Stromal cell of bone marrow (primary cell): ENCODE measurements at regions not wholly inside any gene's neighbourhood (a gene's known extent, or its start where the extent isn't known, plus 50 kb on each side); places are given as distances from the start of the nearest gene placed in this dataset.
"Not testable (repeated sequence)": the region's sequence is repeated elsewhere in the genome, so short reads cannot be mapped to it uniquely, and the experiment has no call there.

Experiments
- DNase-seq: peaks from one replicate; pipeline ENCODE4 v3.0.0-alpha.2; 2012; ENCODE audit warnings: low read depth

DNA sequence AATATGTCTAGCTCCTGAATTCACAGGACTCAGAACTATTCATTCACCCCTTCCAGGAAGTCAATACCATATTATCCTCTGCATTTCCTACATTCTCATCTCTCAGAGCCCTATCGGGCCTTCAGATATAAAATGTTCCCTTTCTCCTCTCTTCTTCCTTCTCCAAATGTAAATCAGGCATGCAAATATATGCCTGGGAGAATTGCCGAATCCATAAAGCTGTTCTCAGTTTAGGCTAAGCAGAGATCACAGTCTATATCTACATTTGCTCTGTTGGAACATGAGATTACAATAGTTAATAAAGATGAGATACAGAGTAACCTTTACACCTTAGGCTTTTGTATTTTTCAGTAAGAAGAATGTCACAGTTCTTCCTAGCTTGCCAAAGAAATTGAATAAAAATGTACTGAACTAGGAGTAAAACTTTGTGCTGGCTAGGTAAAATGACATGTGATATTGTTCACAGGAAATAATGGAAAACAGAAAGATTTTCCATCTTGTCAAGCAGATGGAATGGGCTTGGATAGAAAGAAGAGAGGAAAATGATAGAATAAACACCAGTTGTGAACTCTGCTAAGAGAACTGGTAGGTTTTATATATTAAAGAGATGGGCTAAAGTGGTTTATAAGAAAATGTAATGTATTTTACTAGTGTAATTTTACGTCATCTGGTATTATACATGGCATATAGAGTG is 161.5 kb downstream of the NRIP1 start:
- no peak for DNase-seq

DNA sequence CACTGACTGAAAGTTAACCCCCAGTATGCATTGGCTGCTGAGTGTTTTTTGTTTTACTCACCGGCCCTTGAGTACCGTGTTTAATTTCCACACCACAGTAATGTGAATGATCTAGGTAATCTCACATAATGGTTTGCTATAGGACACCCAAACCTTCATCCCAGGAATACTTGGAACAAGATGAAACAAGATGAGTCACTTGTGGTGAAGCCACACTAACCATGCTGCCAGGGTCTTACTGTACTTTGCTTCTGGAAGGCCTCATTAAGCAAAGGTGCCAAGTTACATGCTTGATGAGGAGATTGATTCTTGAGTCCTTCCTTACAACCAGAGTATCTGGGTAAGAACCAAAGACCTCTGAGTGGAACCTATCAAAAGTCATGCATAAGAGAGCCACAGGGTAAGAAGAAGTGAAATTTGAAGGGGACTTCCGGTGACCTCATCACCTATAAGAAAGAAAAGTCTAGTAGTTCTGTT is 163.3 kb downstream of the NRIP1 start:
- DNase-seq: no peak

DNA sequence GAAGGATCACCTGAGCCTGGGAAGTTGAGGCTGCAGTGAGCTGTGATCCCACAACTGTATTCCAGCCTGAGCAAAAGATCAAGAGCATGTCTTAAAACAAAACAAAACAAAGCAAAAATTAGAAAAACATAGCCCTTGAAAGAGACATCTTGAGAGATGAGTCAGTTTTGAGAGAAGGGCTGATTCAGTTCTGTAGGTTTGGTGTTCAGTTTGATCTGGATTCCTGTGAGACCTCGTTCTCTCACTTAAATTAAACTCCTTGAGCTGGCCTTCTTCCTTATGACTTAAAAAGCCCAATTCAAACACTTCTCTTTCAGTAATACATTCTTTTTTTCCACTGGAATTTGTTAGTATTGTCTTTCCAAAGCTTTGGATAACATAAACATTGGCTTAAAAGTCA is 164.2 kb downstream of the NRIP1 start:
- DNase-seq: peak; percentile 9

DNA sequence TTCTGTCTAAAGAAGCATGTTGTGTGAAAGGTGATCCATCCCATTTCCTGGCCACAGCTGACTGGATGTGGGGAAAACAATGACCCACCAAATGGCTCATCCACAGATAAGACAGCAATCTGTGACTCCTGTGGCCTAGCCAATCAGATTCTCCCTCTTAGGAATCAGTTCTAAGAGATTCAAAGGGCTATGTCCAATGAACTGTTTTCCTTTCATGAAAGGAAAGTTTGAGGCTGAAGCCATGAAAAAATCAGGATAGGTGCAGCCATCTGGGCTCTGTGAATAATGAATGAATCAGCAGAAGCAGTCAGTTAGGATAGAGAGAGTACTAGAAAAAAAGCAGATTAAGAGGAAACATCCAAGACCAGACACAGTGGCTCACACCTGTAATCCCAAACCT is 164.7 kb downstream of the NRIP1 start:
- DNase-seq: peak; percentile 33

DNA sequence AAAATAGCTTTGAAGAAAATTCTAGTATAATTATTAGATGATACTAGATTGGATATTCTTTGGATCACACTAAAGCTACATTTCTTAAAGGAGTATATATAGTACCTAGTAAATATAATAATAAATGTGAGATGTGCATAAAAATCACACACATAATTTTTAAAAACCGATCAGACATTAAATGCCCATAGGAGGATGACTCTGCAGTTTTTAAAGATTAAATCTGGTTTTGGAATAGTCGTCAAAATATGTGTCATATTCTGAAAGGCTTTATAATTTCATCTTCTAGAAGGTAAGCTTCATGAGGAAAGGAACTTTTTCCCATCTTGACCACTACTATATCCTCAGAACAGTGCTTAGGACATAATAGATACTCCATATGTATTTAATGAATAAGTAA is 169.0 kb downstream of the NRIP1 start:
- DNase-seq: no peak

DNA sequence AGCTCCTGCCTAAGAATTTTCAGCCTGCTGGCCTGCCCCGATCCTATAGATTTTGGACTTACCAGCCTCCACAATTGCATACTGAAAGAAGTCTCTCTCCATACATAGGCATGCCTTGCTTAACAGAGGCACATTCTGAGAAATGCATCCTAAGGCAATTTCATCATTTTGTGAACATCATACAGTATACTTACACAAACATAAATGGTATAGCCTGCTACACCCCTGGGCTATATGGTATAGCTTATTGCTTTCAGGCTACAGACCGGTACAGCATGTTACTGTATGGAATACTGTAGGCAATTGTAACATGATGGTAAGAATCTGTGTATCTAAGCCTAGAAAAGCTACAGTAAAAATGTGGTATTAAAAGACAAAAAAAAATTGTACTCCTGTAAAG is 174.7 kb downstream of the NRIP1 start:
- no peak for DNase-seq

DNA sequence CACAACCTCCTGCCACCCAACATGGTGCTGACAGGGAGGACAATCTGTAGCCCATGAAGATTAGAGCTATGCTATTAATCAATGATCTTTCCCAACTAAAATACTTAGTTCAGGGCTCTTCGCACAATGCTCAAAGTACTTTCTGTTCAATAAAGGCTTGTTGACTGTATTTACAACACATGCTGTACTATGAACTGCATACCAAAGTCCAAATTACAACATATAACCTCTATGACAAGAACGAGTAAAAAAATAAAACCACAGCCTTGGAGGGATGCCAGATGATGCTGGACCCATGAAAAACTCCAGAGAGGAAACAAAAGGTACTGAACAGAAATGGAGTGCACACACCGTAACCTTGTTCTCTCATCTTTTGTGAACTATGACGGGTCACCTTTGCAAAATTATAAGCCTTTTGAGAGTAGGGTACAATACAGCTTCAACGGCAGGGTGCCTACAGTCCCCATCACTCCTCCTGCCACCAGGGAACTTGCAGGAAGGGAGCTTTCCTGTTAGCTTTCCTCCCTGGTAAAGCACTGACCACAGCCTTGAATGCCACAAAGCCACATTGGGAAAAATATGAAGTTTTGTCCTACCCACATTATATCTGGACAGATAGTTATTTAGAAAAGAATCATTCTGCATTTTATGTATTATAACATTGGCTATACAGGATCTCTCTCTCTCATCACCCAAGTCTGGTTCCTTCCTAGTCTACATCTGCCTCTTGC is 175.6 kb downstream of the NRIP1 start:
- DNase-seq: no peak

DNA sequence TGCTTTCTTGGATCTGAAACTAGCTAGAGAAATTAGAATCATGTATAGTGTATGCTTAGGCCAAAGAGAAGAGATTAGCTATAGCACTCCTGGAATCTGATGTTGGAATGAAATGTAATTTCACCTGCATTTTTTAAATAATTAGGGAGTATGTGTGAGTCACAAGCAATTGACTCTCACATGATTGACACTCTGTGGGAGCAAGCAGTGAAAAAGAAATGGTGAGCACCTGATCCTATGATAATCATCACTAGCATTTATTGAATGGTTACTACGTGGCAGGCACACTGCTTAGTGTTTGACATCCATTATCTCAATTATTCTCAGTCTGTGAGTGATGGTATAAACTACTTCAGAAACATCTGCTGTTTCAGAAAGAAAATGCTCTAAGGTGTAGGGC is 176.6 kb downstream of the NRIP1 start:
- DNase-seq: no peak

DNA sequence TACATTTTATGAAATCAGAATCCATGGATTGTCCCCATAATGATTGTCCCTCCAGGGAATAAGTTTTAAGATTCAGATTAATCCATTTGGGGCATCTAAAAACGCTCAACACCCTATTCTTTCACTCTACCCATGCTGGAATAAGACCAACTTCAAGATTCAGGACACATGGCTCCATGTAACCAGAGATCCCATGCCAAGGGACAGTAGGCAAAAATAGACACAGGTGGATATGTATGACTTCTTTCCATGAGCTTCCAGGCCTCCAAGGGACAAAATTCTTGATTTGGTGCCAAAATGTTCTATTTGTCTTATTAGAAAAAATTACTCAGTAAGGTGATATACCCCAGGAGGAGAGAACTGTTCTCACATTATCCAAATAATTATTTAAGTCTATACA is 178.8 kb downstream of the NRIP1 start:
- no peak for DNase-seq

DNA sequence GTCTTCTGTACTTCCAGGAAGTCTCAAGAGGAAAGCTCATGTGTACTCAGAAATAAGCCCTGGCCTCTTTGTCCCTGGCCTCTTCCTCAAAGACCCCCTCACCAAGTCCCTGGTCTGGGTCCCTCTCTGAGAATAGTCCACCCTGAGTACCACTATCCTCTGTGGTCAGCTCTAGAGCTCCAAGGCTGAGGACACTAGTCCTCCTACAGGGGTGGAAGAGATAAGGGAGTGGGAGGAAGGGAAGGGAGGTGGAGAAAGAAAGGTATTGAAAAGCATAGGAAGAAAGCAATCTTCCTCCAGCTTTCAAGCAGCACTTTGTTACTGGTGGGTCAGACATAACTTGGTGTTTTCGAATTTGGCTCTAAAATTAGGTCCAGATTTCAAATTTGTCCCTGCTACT is 181.4 kb downstream of the NRIP1 start:
- DNase-seq: no peak

DNA sequence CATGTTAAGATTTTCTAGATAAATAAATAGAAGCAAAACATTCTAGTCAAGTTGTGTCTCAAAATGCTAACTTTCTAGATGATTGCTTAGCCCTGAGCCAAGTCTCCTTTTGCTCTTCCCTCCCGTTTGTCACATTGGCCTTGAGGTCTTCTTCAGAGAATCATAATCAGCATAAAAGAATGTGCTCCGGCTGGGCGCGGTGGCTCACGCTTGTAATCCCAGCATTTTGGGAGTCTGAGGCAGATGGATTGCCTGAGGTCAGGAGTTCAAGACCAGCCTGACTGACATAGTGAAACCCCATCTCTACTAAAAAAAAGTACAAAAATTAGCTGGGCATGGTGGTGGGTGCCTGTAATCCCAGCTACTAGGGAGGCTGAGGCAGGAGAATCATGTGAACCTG is 182.3 kb downstream of the NRIP1 start:
- not testable (repeated sequence) for DNase-seq

DNA sequence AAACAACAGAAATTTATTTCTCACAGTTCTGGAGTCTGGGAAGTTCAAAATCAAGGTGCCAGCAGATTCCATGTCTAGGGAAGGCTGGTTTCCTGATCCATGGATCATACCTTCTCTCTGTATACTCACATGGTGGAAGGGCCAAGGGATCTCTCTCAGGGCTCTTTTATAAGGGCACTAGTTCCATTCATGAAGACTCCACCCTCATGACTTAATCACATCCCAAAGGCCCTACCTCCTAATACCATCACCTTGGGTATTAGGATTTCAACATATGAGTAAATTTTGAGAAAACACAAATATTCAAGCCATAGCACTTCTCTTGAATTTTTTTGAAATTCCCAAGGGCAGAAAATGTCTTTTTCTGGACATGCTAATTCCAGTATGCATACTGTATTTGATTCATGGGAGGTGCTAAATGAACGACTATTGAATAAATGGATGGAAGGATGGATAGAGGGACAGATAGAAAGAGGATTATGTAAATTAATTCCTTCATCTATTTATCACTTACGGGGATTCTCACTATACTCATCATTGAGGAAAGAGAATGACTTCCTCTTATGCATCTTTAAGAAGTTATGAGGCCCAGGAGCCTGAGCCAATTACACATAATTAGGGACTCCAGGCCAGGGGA is 182.8 kb downstream of the NRIP1 start:
- no peak for DNase-seq

DNA sequence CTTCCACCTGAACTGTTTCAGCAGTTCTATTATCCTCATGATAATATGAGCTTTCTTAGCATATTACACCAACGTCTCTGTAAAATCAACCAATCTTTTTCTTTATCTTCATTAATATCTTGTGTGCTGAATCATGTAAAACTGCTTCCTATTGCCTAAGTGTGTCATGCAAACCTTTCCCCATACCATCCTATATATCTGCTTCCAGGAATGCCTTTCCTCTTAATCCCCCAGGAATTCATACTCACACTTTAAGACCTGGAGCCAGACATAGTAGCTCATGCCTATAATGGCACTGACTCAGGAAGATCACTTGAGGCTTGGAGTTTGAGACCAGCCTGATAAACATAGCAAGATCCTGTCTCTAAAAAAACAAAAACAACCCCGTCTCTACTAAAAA is 183.9 kb downstream of the NRIP1 start:
- no peak for DNase-seq

DNA sequence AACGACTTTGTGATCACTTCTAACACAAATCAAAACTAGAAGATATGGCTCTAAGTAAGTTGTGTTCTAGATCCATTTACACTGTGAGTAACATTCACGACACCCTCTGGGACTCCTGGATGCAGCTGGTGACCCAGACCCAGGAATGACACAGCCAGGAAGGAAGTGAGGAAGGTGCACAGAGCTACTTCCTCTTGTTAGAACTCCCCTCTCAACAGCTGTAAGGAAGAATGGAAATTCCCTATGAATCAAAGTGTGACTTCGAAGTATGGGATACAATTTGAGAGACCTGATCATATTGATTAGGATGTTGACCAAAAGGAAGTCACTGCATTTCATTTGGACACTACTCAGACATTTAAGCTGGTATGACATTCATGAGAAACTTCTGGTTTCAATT is 185.3 kb downstream of the NRIP1 start:
- no peak for DNase-seq

DNA sequence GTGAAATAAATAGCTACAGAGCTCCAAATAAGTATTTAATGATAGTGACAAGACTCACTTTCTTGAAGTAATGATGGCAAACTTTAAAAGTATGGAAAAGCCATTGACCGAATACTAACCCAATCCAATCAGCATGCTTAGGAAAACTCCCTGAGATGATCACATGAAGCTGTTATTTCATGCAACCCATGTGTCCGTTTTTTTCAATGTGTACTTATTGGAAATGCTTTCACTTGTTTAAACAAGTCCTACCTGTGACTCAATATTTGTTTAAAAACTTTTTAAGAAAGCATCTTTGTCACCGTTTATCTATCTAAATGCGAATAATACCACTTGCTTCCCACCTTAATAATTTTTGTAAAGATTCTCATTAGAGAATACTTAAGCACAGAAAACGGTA is 185.8 kb downstream of the NRIP1 start:
- DNase-seq: no peak

DNA sequence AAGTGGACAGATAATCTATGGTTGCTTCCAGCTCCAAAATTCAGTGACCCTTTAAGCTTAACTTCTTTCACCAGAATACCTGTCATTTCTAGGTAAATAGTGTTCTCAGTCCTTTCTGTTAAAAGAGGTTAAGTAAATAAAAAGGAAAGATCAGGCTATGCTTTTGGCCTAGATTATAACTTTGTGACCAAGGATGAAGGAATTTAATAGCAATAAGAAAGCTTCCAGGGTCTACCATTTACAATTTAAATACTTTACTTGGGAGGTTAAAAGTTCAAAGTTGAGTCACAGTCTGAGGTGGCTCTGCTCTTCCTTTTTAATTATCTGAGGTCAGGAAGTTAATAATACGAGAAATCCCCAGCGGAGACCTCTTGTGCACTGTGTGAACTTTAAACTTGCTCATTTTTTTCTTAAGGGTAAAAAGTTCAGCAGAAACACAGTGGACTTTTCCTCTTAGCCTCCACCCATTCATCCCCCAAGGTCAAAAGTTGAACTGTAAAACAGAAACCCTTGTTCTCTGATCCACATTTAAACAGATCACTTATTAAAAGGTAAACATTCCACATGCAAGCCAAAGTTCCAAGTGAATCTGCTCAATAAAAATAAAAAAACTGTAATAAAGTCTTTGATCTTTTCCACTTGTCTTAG is 187.1 kb downstream of the NRIP1 start:
- DNase-seq: no peak

DNA sequence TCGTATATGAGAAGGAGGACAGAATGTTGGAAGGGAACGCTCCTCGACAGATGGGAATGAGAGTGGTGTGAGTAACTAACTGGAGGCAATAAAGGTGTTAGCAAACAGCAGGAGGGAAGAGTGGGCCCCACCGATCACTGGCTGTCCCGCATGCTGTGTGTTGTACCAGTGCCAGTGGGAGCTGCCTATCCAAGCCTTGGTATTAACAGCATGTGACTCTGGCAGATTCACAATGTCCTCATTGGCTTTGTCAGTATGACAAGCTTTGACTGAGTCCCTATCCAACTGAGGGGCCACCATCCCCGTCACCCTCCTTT is 188.3 kb downstream of the NRIP1 start:
- no peak for DNase-seq

DNA sequence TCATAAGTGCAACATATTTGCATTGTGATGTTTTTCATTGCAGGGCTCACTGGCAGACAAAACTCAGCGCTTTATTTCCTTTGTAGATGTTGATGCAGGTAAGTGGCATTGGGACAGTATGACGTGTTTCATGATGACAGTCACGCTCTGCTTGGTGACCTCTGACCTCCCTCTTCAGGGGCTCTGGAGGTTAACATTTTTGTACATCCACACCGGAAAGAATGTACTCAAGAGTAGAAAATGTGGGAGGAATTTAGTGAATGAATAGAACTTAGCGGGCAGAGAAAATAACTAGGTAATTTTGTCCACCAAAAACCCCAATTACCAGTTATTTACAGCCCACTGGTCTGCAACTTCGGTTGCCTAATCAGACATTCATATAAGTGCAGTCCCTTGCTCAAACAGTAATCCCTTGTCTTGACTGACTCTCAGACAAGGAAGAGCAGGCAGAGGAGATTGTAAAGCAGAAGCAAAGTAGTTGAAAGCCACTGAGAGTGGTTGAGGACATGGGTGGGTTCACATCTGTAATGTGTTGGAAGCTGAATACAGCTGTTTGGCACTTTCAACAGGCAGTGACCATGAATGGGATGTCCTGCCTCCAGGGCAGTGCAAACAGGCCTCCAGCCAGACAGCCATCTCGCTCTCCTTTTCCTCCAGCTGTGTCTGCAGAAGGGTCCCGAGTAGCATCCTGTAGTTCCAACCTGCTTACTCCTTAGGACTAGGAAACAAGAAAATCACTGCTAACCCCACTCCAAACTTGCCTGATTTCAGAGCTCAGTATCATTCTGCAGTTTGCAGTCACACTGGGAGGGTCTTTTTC is 188.9 kb downstream of the NRIP1 start:
- DNase-seq: no peak

DNA sequence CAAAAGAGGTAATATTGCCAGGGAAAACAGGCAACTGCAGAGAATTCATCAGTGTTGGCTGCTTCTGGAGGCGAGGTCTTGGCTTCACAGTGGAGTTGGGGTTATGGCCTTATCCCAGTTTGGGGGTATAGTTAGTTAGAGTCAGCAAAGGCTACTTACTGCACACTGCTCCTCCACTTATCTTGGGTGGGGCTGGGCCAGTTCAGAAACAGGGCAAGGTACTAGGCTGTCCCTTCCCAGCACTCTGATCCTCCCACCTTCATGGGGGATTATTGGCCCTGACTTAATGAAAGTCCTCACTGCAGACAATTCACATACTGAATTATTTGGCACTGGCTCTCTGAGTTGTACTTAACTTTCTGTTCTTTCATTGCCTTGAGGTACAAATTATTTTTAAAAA is 189.6 kb downstream of the NRIP1 start:
- no peak for DNase-seq

DNA sequence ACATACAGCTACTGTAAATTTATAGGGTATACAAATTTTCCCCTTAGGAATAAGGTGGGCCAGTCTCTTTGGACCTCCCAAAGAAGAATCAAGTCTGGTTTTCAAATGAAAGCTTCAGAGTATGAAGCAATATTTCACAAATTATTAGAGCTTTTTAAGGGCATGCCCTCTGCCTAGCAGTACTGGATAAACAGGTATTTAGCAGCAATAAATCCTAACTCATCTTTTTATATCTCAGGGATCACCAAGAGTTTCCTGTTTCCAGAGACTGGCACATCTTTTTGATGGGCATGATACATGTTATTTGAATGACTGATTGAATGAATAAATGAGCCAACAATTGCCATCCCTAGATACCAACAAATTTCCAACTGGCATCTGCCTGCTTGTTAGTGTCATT is 190.4 kb downstream of the NRIP1 start:
- no peak for DNase-seq

DNA sequence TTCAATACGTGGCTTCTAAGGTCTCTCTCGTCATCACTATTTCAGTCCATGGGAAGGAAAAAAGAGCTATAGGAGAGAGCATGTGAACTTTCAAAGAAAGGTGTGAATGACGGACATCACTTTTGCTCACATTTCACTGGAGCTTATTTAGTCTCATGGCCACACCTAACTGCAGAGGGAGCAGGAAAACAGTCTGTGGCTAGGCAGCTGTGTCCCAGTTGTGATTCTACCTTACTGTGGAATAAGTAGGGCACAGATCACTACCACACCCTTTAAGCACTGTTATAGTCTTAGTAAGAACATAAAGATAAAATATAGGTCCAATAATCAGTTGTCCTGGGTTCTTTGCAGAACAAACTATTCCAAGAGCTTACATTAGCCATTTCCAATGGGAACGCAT is 192.9 kb downstream of the NRIP1 start:
- no peak for DNase-seq

DNA sequence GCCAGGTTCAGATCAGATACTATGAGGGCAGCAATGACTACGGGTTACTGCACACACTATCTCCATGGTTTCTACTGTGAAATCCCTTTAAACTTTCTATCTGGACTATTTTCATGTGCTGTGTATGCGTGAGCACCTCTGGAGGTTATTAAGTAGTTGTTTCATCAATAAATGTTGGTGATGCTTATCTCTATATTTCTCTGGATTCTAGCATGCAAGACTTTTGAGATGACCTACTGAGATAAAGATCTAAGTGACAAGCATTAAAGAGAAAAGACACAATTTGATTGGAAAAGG is 194.0 kb downstream of the NRIP1 start:
- no peak for DNase-seq
